ENCODE measurements at regions not wholly inside any gene's neighbourhood (a gene's known extent, or its start where the extent isn't known, plus 50 kb on each side); places are given as distances from the start of the nearest gene placed in this dataset.

DNA sequence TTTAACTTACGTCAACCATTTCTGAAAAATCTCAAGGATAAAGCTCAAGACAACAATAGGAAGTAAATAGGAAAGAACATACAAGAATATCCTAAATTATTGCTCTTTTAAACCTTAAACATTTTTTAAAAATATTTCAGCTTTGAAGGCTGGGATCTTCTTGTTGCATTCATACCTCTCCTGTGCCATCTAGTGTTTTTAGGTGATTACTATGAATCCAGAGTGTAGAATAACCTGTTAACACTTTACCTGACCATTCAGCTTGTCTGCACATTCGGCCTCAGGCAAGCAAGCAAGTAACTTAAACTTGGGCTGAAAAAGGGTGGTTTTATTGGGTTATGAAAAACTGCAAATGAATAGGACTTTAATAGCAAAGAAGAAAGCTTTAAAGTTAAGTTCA lies 507.8 kb upstream of the INTU start:
- TF ChIP-seq, protein P1, sequence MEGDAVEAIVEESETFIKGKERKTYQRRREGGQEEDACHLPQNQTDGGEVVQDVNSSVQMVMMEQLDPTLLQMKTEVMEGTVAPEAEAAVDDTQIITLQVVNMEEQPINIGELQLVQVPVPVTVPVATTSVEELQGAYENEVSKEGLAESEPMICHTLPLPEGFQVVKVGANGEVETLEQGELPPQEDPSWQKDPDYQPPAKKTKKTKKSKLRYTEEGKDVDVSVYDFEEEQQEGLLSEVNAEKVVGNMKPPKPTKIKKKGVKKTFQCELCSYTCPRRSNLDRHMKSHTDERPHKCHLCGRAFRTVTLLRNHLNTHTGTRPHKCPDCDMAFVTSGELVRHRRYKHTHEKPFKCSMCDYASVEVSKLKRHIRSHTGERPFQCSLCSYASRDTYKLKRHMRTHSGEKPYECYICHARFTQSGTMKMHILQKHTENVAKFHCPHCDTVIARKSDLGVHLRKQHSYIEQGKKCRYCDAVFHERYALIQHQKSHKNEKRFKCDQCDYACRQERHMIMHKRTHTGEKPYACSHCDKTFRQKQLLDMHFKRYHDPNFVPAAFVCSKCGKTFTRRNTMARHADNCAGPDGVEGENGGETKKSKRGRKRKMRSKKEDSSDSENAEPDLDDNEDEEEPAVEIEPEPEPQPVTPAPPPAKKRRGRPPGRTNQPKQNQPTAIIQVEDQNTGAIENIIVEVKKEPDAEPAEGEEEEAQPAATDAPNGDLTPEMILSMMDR (IDR thresholded peaks at IDR 0.05; ENCODE audit: insufficient read depth, low read length): no peak
- TF ChIP-seq, protein P2, sequence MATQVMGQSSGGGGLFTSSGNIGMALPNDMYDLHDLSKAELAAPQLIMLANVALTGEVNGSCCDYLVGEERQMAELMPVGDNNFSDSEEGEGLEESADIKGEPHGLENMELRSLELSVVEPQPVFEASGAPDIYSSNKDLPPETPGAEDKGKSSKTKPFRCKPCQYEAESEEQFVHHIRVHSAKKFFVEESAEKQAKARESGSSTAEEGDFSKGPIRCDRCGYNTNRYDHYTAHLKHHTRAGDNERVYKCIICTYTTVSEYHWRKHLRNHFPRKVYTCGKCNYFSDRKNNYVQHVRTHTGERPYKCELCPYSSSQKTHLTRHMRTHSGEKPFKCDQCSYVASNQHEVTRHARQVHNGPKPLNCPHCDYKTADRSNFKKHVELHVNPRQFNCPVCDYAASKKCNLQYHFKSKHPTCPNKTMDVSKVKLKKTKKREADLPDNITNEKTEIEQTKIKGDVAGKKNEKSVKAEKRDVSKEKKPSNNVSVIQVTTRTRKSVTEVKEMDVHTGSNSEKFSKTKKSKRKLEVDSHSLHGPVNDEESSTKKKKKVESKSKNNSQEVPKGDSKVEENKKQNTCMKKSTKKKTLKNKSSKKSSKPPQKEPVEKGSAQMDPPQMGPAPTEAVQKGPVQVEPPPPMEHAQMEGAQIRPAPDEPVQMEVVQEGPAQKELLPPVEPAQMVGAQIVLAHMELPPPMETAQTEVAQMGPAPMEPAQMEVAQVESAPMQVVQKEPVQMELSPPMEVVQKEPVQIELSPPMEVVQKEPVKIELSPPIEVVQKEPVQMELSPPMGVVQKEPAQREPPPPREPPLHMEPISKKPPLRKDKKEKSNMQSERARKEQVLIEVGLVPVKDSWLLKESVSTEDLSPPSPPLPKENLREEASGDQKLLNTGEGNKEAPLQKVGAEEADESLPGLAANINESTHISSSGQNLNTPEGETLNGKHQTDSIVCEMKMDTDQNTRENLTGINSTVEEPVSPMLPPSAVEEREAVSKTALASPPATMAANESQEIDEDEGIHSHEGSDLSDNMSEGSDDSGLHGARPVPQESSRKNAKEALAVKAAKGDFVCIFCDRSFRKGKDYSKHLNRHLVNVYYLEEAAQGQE (IDR thresholded peaks at IDR 0.05; ENCODE audit: insufficient replicate concordance, low read depth): no peak
- TF ChIP-seq SPI1 (IDR thresholded peaks at IDR 0.05; ENCODE audit: borderline replicate concordance, low read depth) (no peak), GABPA (IDR thresholded peaks at IDR 0.05; ENCODE audit: low read depth) (no peak), POLR2AphosphoS5 (IDR thresholded peaks at IDR 0.05; ENCODE audit: low read depth) (no peak)
- DNase-seq (ENCODE audit: low read depth in 1 of 2, low spot score in 1 of 2): no peak
- no peaks in the 10 kb centered on the region for H3K27me3 ChIP-seq (ENCODE audit: insufficient read depth, poor library complexity, severe bottlenecking)
- H3K4me3 ChIP-seq (replicated peaks; ENCODE audit: insufficient read depth, low read length): no peak overlapping the region
- H3K27ac ChIP-seq (replicated peaks): no peak overlapping the region

DNA sequence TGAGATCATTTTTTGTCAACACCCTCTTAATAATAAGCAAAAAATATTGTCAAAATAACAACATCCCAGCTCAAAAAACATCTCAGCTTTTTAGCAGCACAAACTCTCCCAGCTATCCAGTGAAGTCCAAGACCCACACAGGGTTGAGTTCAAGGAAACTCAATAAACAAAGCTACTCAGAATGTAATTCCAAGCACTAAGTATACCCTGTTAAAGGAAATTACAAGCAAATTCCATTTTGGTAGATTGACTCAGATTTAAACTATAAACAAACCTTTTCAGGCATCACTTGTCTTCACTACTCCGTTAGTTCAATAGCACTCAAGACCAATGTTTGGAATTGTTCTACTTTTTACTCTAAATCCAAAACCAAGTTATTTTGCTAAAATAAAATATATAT lies 506.0 kb upstream of the INTU start:
- Histone ChIP-seq H3K4me3 (replicated peaks; ENCODE audit: insufficient read depth, low read length) (no peak overlapping the region), H3K27ac (replicated peaks) (no peak overlapping the region), H3K27me3 (ENCODE audit: insufficient read depth, poor library complexity, severe bottlenecking) (no peaks in the 10 kb centered on the region)
- TF ChIP-seq, protein P2 (IDR thresholded peaks at IDR 0.05; ENCODE audit: insufficient replicate concordance, low read depth): no peak
- TF ChIP-seq, protein P1 (IDR thresholded peaks at IDR 0.05; ENCODE audit: insufficient read depth, low read length): no peak
- TF ChIP-seq POLR2AphosphoS5 (IDR thresholded peaks at IDR 0.05; ENCODE audit: low read depth): no peak
- no peak for DNase-seq (ENCODE audit: low read depth in 1 of 2, low spot score in 1 of 2)

DNA sequence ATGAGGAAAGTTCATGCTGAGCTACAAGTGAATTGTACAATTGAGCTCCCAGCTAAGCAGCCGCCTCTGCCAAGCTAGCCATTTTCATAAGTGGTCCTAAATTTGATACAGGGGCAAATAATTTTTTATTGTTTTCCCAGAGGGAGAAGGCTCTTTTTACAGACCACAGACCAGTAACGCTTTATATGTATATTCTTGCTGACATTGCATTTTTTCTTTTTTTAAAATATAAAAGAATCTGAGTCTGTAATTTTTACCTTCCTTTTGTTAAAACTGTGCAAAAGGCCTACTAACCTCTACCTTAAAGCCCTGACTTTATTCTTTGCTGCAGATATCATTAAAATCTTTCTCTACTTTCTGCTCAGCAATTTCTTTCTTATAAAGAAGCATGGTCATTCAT lies 501.2 kb upstream of the INTU start:
- TF ChIP-seq SPI1 (IDR thresholded peaks at IDR 0.05; ENCODE audit: borderline replicate concordance, low read depth): no peak
- TF ChIP-seq, protein P1 (IDR thresholded peaks at IDR 0.05; ENCODE audit: insufficient read depth, low read length): no peak
- TF ChIP-seq, protein P2 (IDR thresholded peaks at IDR 0.05; ENCODE audit: insufficient replicate concordance, low read depth): no peak
- TF ChIP-seq POLR2AphosphoS5 (IDR thresholded peaks at IDR 0.05; ENCODE audit: low read depth): no peak
- no peak for TF ChIP-seq GABPA (IDR thresholded peaks at IDR 0.05; ENCODE audit: low read depth)
- Histone ChIP-seq H3K27me3 (ENCODE audit: insufficient read depth, poor library complexity, severe bottlenecking) (no peaks in the 10 kb centered on the region), H3K27ac (replicated peaks) (no peak overlapping the region), H3K4me3 (replicated peaks; ENCODE audit: insufficient read depth, low read length) (no peak overlapping the region)
- DNase-seq (ENCODE audit: low read depth in 1 of 2, low spot score in 1 of 2): no peak

Data from HL-60 (cell line).